ENCODE measurements at regions not wholly inside any gene's neighbourhood (a gene's known extent, or its start where the extent isn't known, plus 50 kb on each side); places are given as distances from the start of the nearest gene placed in this dataset.

GRCh38 chr5:124393584-124394379, 352.7 kb downstream of the ZNF608 start:
- no peaks in the 10 kb centered on the region for H3K9me2 ChIP-seq
- TF ChIP-seq MXI1 (IDR thresholded peaks at IDR 0.05; ENCODE audit: low read depth, low read length), result no peak
- TF ChIP-seq FOSL2 (IDR thresholded peaks at IDR 0.05; ENCODE audit: borderline replicate concordance, low read depth), result no peak
- TF ChIP-seq JUND (IDR thresholded peaks at IDR 0.05), result no peak
- no peak for TF ChIP-seq TEAD4 (IDR thresholded peaks at IDR 0.05; ENCODE audit: borderline replicate concordance, insufficient read depth)
- TF ChIP-seq USF2 (IDR thresholded peaks at IDR 0.05; ENCODE audit: borderline replicate concordance, low read depth, low read length), result no peak
- no peak for TF ChIP-seq RXRA (IDR thresholded peaks at IDR 0.05; ENCODE audit: borderline replicate concordance, low read depth)
- TF ChIP-seq RAD21 (IDR thresholded peaks at IDR 0.05; ENCODE audit: low read length), result no peak
- TF ChIP-seq MAX (IDR thresholded peaks at IDR 0.05; ENCODE audit: low read depth), result no peak
- TF ChIP-seq PBX3 (IDR thresholded peaks at IDR 0.05), result no peak
- TF ChIP-seq USF1 (IDR thresholded peaks at IDR 0.05; ENCODE audit: borderline replicate concordance, low read depth), result no peak
- TF ChIP-seq YY1 (IDR thresholded peaks at IDR 0.05; ENCODE audit: low read depth), result no peak
- TF ChIP-seq POLR2AphosphoS5 (IDR thresholded peaks at IDR 0.05; ENCODE audit: low read depth, low read length), result no peak
- no peak for TF ChIP-seq CTCF (IDR thresholded peaks at IDR 0.05)
- TF ChIP-seq IRF3 (IDR thresholded peaks at IDR 0.05; ENCODE audit: low read depth, low read length), result no peak
- no peak for TF ChIP-seq SMC3 (IDR thresholded peaks at IDR 0.05; ENCODE audit: low read depth, low read length)
- TF ChIP-seq ELF1 (IDR thresholded peaks at IDR 0.05), result no peak
- TF ChIP-seq REST (IDR thresholded peaks at IDR 0.05; ENCODE audit: low read depth, low read length), result no peak
- TF ChIP-seq EP300 (IDR thresholded peaks at IDR 0.05; ENCODE audit: borderline replicate concordance in 1 of 2, low read depth in 1 of 2, low read length in 1 of 2), result no peak
- POLR2A ChIA-PET, result no interaction called here

More at GRCh38 chr5:124393584-124394379, 352.7 kb downstream of the ZNF608 start:
- Histone ChIP-seq H3F3A (replicated peaks; ENCODE audit: insufficient read depth) (no peaks in the 10 kb centered on the region), H3K9me3 (0 out of 2 replicates have a peak, but pooled peaks cover 5% of the 10 kb centered on the region), H3K9ac (no peak overlapping the region), H3K4me2 (no peak overlapping the region), H4K20me1 (ENCODE audit: insufficient read depth) (no peaks in the 10 kb centered on the region), H3K4me3 (ENCODE audit: low read depth in 2 of 2, low read length in 1 of 2) (no peak overlapping the region), H3K27me3 (ENCODE audit: insufficient read depth) (no peaks in the 10 kb centered on the region; the same call in 1 of the 2 replicates), H3K4me1 (ENCODE audit: control insufficient read depth in 1 of 2, insufficient read depth in 2 of 2, low read depth in 1 of 2, low read length in 1 of 2) (peaks cover 0 to 34% of the 10 kb centered on the region in 2 experiments; a peak in 2 of 4 replicates), H3K27ac (ENCODE audit: low read depth in 2 of 2, low read length in 1 of 2) (peak overlapping the region in 1 of 2 experiments; percentile 94; a peak in 1 of 4 replicates), H3K36me3 (replicated peaks in 1 of 2; ENCODE audit: control insufficient read depth in 1 of 2, insufficient read depth in 2 of 2, low read length in 1 of 2) (no peaks in the 10 kb centered on the region), H2AFZ (ENCODE audit: low read depth) (no peak overlapping the region), H3K79me2 (ENCODE audit: insufficient read depth) (no peaks in the 10 kb centered on the region)
- no peak for DNase-seq
- CTCF ChIA-PET, result no interaction called here
- 73% methylated on average over 5 of the region's 5 CpGs for whole genome bisulfite sequencing (ENCODE audit: low lambda C conversion rate)

Data from SK-N-SH (cell line).